Activated CD4-positive, alpha-beta T cell treated with anti-CD3 and anti-CD28 coated beads, Interleukin-2, Interleukin-4, amounts not matched to agents 100 ng/mL and 50 ng/mL, durations not matched to agents 16 hours and 8 hours (primary cell): ENCODE measurements at regions not wholly inside any gene's neighbourhood (a gene's known extent, or its start where the extent isn't known, plus 50 kb on each side); places are given as distances from the start of the nearest gene placed in this dataset.

Experiments used
- DNase-seq: peaks from one replicate; pipeline ENCODE4 v3.0.0-alpha.2; 2020; ENCODE audit warnings: low spot score

DNA sequence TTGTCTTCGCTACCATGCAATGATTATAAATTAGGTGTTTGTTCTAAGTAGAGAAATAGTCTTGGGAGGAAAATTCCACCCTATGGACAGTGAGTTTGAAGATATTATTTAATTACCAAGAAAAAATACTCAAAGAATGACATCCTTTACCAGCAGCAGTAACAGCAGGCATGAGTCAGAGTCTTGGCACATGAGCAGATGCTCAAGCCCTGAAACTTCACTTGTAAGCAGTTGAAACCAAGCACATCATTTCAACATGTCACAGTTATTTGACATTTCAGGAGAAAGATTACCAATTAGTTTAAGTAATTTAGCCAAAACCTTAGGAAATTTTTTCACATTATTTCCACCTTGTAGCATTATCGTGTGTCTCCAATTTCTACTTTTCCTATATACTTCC lies 99.2 kb downstream of the C12orf50 start:
- no peak for DNase-seq

DNA sequence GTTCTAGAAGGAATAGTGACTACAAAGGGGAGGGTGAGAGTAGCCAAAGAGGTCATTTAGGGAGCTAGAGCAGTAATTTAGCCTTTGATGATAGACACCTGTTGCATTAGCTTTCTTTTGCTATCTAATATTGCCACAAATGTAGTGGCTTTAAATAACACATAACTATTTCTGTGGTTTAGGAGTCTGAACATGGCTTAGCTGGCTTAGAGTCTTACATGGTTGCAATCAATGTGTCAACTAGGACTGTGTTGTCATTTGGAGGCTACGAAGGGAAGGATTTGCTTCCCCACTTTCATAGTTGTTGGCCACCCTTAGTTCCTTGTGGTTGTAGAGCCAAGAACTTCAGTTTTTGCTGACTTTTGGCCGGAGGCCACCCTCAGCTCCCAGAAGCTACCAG lies 99.9 kb downstream of the C12orf50 start:
- DNase-seq = no peak

DNA sequence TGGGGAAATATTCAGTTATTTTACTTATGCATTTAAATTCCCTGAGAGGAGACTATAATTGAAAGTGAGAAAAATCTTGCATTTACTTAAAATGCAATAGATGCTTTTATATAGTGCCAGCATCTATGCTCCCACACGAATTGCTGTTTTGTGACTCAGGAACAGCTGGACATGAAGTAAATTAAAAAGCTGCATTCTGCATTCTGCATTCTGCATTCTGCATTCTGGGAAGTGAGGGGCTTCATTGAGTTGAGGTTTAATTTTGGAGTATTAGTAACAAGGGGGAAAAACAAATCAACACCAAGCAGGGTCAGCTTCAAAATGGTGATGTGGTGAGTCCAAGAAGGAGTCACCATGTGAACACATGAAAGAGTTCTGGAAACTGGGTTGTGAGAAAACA lies 101.2 kb downstream of the C12orf50 start:
- DNase-seq = no peak

DNA sequence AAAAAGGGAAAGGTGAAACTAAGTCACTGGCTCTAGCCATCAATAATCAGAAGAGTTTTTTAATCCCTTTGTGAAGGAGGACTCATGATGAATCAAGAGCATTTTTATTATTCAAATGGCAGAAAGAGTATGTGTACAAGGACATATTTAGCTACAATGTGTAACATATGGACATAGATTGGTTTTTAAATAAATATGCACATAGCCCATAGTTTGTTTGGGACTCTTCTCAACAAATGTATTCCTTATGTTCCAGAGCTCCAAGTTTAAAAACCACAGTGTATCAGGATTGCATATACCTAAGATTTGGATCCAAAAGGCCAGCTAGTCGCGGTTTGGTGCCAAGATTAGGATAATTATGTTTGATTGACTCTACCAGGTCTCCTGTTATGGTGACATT lies 104.2 kb downstream of the C12orf50 start:
- DNase-seq = no peak

DNA sequence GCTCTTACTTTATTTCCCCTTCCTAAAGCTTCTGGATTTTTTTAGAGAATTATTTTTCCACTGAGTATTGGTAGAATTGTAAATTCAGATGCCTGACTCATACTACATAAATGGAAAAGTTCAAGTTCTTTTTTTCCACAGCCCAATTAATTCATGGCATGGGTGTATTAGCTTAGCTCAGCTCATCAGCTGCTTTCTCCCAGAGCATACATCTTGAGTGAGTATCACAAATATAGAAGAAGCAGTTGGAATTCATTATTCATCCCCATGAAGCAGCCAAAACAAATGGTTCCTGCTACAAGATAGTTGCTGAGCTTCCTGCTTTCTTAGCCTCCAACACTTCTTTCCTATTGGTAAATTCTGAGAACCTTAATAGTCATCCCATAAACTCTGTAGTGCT lies 105.1 kb downstream of the C12orf50 start:
- no peak for DNase-seq

DNA sequence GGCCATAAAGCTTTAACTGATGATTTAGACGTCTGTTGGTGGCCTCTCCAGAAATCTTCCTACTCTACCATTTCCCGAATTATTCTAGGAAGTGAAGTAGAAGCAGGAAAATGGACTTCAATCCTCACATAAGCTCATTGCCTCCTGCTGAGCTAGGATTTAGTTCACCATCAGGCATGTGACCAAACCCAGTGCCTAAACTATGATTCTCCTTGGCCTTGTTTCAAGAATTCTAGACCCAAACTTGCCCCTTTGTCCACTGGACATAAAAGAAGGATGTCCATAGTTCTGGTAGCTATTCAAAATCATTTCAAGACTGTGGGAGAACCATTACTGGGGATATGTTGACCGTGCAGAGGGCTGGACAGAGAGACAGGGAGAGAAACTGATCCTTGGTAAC lies 105.8 kb downstream of the C12orf50 start:
- DNase-seq = no peak

DNA sequence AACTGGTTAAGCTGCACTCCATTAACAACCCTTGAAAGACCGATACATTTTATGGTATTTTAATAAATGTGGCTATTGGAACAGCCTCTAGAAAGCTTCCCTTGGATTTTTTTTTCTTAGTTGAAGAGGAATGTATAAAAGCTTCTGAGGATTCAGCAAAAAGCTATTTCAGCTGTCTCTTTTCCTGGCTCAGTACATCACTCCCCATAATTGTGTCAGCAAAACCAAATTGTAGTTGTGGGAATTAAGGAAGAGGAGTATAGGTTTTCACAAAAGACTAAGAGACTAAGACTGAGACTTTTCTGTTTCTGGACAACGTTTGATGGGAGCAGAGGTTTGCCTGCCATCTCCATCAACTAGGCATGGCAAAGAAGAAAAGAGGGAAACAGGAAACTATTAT lies 106.5 kb downstream of the C12orf50 start:
- DNase-seq = no peak

DNA sequence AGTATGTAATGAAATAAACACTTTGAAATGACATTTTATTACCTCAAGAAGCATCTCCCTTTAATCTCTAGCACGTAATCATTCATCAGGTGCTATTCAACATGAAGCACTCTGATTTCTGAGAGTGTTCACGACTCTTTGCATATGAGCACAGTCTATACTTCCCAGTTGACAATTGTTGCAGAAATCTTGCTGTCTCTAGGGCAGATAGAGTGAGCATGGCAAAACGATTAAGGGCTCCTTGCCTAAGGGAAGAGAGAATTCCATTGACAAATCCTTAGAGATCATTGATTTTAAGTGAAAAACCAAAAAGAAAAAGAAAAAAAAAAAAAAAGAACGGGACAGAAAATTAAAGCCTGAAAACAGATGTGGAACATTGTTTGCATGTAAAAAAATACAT lies 107.6 kb downstream of the C12orf50 start:
- DNase-seq = no peak

DNA sequence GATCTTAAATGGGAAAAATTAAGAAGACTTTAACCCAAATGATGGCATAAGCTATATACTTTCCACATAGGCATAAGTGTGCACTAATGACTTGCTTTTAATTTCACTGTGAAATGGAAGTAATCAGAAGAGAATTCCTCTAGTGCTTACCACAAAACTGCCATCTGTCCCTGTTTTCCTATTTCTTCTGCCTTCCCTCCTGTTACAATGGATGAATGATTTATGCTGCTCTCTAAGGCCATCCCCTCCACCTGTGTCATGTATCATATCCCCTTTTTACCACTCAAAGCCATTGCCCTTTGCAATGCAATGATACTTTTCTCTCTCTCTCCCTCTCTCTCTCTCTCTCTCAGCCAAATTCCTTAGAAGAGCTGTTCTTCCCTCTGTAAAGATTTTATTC lies 109.1 kb downstream of the C12orf50 start:
- DNase-seq = no peak

DNA sequence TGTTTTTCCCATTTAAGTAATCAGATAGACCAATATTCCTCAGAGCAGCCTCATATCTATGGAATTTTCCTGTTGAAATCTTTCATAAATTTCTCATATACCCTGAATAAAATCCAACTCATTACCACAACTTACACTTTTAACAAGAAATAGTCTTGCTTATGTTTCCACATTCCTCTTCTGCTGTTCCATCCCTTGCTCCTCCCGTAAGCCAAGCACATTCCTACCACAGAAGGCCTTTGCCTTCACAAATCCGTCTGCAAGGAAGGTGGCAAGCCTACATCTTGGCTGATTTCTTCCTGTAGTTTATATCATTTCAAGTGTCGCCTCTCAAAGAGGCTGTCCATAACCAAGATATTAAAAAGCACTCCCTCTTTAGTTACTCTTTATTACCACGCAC lies 127.7 kb downstream of the C12orf50 start:
- DNase-seq = no peak

DNA sequence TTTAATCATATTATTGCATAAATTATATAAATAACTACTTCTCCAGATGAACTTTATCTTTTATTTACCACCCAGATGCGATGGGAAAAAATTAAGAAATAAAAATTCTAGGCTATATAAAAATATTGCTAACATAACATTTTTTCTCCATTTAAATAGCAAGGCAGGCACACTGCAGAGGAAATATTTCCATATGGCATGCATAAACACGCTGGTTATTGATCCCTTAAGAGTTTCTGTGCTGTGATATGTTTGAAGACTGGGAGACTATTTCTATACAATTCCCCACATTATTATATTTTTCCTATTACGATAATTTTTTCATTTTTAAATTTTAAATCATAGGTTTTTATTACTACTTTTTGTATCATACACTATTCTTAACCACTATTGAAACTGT lies 131.5 kb downstream of the C12orf50 start:
- no peak for DNase-seq

DNA sequence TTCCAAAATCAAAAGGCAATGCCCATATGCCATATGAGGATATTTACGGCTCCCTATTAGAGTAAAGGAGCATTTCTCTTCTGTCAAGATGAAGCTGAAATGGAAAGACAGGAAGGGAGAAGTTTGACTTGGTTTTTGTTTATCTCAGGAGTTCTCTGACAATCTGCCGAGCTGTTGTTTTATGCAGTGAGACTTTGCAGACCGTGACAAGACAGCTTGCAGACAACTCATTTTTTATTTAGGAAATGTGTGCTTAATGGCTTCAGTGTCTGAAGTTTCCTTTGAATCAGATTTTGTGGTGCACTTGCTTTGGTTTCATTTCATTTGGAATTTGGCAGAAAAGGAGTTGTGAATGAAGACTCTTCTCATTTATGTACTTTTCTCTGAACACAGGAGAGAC lies 145.4 kb downstream of the C12orf50 start:
- DNase-seq = peak; percentile 19

DNA sequence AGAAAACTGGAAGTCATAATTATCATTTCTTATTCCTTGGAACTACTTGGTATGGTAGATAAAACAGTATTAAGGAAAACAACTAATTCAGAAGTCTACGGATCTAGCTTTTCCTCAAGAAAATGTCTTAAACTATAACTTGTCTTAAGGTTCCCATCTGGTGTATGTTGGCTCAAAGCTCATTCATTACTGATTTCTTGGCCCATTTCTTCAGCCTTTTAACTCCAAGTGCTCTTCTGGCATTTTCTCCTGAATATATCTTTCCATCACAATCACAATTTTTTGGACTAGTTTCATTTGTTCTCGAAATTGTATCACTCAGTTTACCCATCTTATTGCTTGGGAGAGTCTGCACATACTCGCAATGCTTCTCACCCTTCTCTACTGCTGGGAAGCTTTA lies 150.1 kb downstream of the C12orf50 start:
- no peak for DNase-seq

DNA sequence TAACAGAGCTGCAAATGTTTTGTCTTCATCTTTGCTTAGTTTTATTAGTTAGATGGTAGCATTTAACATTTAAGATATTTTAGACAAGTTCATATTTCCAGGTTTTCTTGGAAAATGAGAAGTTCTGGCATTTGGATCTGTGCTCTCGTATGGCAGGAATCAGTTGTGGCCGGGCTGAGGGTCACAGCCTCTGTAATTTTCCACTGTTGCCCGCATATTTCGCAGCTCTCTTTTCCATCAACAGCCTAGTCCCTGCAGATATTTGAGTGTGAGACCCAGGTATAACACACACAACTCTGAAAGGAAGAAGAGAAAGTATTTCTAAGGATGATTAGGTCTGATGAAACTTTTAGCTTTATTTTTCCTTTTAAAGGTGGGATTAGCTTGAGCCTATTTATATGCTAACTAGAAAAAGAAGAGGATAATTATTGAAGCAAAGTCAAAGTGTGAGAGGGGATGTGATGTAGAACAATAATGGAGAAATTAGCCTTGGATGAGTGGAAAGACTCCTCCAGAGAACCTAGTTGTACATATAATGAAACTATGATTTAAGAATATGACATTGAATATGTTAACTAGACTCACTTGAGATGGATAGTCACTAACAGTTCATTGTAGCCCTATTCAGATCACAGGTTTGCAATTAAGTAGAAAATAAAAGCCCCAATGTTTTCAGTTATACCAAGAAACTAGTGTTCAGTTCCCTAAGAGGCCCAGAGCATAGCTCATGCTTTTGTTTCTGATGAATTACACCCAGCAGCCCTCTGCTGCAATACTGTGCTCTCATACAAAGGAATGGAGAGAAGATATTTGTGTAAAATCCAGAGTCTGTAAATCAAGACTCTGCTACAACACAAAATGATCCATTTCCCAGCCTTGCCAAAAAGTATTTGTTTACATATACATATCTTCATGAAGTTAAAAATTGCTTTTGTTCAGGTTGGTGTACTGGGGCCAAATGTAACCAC lies 158.4 kb downstream of the C12orf50 start:
- DNase-seq = no peak

DNA sequence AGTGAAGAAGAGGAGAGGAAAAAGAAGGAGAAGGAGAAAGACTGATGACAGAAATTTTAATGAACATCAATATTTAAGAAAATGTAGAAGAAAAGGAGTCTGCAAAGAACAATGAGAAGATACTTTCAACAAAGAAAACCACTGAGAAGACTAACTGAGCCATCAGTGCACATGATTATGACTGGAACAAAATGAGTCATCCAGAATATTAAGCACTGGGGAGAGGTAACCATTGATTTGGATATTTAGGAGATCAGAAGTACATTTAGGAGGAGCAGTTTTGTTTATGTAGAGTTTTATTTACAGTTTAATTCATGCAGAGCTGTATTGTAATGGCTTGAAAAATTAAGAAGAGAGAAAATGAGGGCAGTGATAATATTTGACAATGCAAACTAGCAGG lies 159.1 kb downstream of the C12orf50 start:
- DNase-seq = no peak

DNA sequence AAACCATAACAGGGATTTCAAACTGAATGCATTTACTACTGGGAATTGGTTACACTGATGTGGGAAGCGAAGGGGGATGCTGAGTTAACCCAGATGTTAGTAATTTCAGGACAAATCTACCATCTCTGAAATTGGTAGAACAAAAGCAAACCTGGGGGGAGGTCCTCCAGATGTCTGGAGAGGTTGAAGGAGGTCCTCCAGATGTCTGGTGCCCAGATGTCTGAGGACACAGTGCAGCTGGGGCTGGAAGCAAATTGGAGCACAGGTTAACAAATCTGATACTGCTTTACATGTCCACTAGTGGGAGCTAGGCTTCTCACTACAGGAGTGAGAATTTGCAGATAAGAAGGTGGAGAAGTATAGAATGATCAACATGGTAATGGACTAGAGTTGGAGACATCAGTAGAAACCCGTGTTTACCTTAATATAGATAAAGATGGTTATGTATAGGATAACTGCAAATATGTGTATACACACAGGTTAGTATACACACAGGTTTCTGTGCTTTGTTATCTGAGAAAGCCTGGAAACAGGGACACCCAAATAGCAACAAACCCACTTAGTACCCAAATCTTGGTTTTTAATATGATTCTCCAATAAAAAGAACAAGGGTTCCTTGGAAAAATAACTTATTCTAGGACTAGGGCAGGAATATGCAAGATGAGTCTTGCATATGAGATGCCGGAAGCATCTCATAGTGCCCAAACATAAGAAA lies 162.5 kb downstream of the C12orf50 start:
- peak; percentile 7 for DNase-seq

DNA sequence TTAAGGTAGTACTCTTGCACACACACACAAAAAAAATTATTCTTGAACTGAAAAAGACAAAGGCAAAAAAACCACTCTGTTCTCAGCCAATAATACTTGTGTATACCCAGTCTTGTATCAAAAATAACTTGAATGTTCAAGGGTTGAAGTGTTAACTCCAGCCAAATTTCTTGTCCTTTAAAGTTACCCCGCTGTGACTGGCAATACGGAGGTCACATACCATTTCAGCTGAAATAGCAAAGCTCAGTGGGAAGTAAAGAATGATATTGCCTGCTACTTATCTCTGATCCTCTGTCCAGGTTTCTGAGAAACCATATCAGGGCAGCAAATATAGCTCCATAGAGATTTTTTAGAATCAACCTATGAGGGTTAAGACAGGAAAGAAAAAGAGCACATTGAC lies 167.4 kb downstream of the C12orf50 start:
- DNase-seq = no peak

DNA sequence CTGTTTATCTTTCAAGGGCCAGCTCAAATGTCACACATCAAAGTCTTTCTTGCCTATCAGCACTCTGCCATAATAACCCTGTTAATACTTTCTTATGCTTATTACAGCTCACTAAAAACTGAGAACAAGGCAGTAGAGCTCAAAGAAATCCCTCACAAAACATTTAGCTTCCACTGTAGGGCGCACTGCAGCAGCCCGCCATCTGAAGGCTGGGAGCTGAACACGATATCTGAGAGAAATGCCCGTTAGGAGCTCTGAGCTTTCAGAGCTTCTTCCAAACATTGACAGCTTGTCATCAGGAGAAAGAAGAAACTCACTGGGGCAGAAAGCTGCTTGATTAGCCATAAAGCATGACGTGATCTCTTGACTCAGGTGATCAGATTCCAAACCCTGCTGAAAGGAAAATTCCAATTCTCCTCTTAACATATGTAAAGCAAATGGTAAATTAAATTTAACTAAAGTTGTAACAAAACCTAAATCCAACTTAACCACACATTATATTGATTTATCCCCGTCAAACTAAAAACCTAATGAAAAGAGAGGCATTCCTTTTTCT lies 175.7 kb downstream of the C12orf50 start:
- DNase-seq = no peak

DNA sequence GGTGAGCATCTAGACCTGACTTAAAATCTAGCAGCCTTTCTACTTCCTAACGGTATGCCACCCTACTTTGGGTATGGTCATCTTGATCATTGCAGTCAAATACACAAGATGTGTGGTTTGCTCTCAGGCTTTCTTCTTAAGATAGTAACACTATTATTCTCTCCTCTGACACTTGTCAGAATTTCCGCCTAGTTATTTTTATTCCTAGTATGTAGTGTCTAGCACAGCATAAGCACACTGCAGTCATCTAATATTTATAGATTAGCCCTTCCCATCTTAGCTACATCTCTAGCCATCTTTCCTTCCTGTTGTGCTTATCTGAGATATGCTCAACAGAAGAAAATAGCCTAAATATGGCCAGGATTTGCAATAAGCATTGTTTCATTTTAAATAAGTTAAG lies 180.1 kb downstream of the C12orf50 start:
- DNase-seq = no peak

DNA sequence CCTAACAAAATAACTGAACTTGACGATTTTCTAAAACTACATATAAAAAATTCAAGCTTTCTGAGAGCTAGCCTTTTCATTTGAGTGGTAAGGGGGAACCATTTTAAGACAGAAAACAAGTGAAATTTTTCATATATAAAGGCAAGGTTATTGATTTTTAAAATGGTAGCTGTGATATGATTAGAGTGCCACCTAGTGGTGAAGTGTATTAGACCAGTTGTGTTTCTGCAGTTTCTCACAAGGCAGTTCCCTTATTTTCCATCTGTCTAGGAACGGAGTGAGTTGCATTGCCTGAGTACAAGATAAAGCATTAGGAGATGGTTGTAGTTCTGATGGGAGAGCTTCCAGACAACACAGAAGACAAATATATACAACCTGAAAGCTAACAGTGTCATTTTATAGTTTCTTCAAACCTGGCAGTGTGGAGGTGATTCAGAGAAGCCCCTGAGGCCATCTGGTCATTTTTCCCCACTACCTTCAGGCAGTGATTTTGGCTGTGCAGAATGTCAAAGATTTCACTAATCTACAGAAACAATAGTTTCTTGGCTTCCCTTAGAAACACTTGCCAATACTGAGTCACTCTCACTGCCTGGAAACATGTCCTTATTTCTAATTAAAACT lies 180.8 kb downstream of the C12orf50 start:
- peak; percentile 59 for DNase-seq

DNA sequence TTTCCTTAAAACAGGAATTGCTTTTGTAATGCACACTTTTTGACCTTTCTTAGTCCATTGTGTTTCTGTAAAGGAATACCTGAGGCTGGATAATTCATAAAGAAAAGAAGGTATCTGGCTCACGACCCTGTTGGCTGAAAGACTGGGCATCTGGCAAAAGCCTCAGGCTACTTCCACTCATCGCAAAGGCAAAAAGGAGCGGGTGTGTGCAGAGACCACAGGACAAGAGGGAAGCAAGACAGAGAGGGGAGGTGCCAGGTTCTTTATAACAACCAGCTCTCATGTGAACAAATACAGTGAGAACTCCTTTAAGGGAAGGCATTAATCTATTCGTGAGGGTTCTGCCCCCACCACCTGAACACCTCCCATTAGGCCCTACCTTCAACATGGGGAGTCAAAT lies 182.1 kb downstream of the C12orf50 start:
- DNase-seq = no peak

DNA sequence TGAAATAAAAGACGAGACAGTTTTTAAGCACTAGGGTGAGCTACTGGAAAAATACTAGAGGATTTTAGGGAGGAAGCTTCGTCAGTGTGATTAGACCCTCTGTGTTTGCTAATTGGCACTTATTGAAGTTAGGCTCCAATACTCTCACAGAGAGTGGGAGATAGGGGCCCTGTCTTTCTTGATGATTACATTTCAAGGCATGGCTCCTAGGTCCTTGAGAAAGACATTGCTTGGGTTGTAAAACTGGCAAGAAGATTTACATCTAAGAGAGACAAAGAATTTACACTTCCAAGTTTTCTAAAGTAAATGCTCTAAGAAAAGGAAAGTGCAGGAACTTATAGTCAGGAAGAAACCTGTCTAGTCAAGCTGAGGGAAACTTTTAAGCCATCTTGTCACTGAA lies 183.2 kb downstream of the C12orf50 start:
- DNase-seq = no peak

DNA sequence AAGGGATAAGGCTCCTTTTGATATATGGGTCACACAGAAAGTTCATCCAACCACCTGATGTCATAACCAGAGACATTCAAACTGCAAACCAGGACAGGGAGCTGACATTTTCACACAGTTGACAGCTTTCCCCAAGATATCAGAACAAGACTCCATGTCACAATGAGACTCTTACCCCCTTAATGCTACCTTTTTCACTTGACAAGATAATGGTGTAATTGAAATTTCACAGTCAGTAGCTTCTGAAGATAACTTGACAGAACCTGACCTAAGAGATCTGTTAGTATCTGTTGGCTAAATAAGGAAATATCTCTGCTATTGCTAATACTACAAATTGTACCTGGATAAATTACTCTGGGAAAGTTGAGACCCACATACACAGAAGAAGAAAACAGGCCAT lies 187.3 kb downstream of the C12orf50 start:
- DNase-seq = no peak
